ENCODE measurements at regions not wholly inside any gene's neighbourhood (a gene's known extent, or its start where the extent isn't known, plus 50 kb on each side); places are given as distances from the start of the nearest gene placed in this dataset.
"Not testable (repeated sequence)": the region's sequence is repeated elsewhere in the genome, so short reads cannot be mapped to it uniquely, and the experiment has no call there.

DNA sequence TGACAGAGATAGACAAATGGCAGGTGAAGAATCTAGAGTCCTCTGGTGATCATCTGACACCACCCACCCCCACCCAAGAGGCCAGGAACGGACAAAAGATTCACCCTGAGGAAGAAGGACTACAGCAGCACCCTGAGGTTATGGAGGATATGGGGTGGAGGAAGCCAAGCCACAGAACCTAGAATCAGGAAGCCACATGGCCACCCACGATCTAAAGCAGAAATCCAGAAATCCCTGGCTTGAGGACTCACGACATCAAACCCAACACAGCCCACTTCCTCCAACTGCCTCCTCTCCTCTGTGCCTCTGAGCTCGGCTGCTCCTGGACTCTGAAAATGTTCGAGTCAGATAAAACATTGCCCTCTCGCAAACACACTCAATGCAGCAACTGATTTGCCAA is 364.3 kb downstream of the SHANK2 start:
- H3K4me1 Mint-ChIP-seq = no peaks in the 10 kb centered on the region
- DNase-seq (no peak), ATAC-seq (ENCODE audit: low read depth in 2 of 2) (no peak)
- H3K27me3 Mint-ChIP-seq = peaks cover 0 to 24% (median 5%) of the 10 kb centered on the region in 3 donors
- H3K4me3 Mint-ChIP-seq = no peak overlapping the region
- H3K36me3 Mint-ChIP-seq = no peaks in the 10 kb centered on the region
- no peak overlapping the region for H3K27ac Mint-ChIP-seq
- H3K9me3 Mint-ChIP-seq = peaks cover 0 to 4% (median 0%) of the 10 kb centered on the region in 7 donors

GRCh38 chr11:70889411-70889810 is 363.0 kb downstream of the SHANK2 start:
- no peak for ATAC-seq (ENCODE audit: low read depth in 2 of 2)
- Mint-ChIP-seq H3K36me3 (no peaks in the 10 kb centered on the region), H3K27me3 (peaks cover 0 to 16% (median 5%) of the 10 kb centered on the region in 3 donors), H3K4me1 (no peaks in the 10 kb centered on the region), H3K9me3 (peaks cover 0 to 4% (median 0%) of the 10 kb centered on the region in 7 donors), H3K27ac (no peak overlapping the region), H3K4me3 (peak overlapping the region in 1 of 8 donors; percentile 79)
- DNase-seq = no peak

DNA sequence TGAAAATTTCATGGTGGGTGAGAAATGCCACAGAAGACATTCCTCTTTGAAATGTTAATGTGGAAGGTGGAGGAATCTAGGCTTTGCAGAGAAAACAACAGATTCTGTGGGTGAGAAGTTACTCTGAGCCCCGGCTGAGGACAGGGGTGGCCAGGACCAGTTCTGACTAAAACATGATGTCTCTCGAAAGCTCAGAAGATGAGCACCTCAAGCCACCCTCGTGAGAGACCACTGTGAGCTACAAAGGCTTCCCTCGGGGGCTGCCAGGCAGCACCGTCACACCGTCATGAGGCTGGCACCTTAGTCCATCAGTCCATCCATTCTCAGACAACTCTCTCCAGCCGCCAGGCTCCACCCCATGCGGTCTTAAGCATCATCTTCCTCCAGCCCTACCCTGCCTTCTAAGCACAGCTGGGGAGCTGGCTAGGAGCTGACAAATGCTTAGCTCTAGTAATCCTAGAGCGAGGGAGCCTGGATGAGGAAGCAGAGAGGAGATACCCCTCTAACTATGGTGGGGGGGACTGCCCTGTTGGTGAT is 360.5 kb downstream of the SHANK2 start:
- peaks cover 0 to 11% (median 4%) of the 10 kb centered on the region in 7 donors for H3K9me3 Mint-ChIP-seq
- no peak overlapping the region for H3K27ac Mint-ChIP-seq
- H3K27me3 Mint-ChIP-seq = peaks cover 0 to under 1% (median 0%) of the 10 kb centered on the region in 3 donors
- ATAC-seq (ENCODE audit: low read depth in 2 of 2) (no peak), DNase-seq (no peak)
- H3K4me3 Mint-ChIP-seq = no peak overlapping the region
- H3K36me3 Mint-ChIP-seq = no peaks in the 10 kb centered on the region
- no peaks in the 10 kb centered on the region for H3K4me1 Mint-ChIP-seq

GRCh38 chr11:70892889-70893288 is 359.5 kb downstream of the SHANK2 start:
- H3K27me3 Mint-ChIP-seq = no peaks in the 10 kb centered on the region
- H3K4me1 Mint-ChIP-seq = no peaks in the 10 kb centered on the region
- H3K9me3 Mint-ChIP-seq = peaks cover 0 to 16% (median 11%) of the 10 kb centered on the region in 7 donors
- H3K27ac Mint-ChIP-seq = no peak overlapping the region
- ATAC-seq (ENCODE audit: low read depth in 2 of 2) (no peak), DNase-seq (no peak)
- H3K36me3 Mint-ChIP-seq = no peaks in the 10 kb centered on the region
- H3K4me3 Mint-ChIP-seq = no peak overlapping the region

GRCh38 chr11:70894566-70895365 is 357.6 kb downstream of the SHANK2 start:
- Mint-ChIP-seq H3K9me3 (peaks cover 6 to 22% (median 14%) of the 10 kb centered on the region in 7 donors), H3K4me3 (no peak overlapping the region)

DNA sequence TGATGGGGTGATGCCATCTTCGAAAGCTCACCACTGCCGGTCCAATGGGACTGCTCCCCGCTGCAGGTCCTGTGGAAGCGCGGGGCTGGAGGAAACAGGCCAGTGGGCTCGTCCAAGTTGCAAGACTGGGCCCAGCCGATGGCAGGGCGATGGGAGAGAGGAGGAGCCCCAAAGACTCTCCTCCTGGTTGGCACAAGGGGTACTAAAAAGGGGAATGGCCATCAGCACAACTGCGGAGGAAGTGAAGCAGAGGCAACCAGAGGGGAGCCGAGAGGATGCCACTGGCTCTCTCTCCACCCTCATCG is 357.1 kb downstream of the SHANK2 start:
- ATAC-seq (ENCODE audit: low read depth in 2 of 2) (no peak), DNase-seq (no peak)
- Mint-ChIP-seq H3K9me3 (peaks cover 6 to 22% (median 14%) of the 10 kb centered on the region in 7 donors), H3K4me3 (no peak overlapping the region), H3K4me1 (no peaks in the 10 kb centered on the region), H3K27me3 (no peaks in the 10 kb centered on the region), H3K27ac (no peak overlapping the region), H3K36me3 (peaks cover 0 to 9% of the 10 kb centered on the region in 2 donors)

More at GRCh38 chr11:70894566-70895365, 357.6 kb downstream of the SHANK2 start:
- Mint-ChIP-seq H3K27ac (no peak overlapping the region), H3K4me1 (no peaks in the 10 kb centered on the region), H3K27me3 (no peaks in the 10 kb centered on the region), H3K36me3 (peaks cover 0 to 9% of the 10 kb centered on the region in 2 donors)
- ATAC-seq (ENCODE audit: low read depth in 2 of 2) (no peak), DNase-seq (no peak)

DNA sequence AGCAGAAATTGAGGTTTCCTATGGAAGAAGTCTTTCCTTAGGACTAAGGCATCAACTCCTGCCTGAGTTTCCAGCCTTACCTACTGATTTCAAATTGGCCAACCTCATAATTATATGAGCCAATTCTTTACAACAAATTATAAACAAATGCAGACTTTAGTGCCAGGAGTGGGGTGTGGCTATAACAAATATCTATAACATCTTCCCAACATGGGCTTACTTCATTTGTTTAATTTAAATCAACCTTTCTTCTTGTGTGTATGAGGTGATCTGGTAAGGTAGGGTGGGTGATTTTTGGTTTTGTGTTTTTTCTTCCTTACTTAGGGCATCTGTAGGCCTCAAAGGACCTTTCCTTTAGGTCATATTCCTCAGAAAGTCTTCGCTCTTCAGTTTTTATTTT is 354.9 kb downstream of the SHANK2 start:
- Mint-ChIP-seq H3K27ac (no peak overlapping the region), H3K4me3 (no peak overlapping the region)

DNA sequence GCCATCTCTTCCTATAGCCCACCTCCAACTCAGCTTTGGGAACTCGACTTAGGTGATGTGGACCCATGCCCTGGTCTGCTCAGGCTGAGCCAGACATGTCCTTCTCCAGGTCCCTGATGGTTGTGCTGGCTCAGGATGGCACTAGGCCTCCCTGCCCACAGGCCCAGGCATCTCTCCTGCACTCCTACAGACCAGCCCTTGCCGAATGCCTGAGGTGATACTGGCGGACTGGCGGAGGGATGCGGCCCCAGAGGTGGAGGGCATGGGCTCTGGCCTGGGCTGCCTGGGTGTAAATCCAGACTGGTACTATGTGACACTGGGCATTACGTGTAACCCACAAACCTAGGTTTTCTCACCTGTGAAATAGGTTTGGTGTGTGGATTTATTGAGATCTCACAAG is 352.8 kb downstream of the SHANK2 start:
- Mint-ChIP-seq H3K36me3 (peaks cover 0 to 9% of the 10 kb centered on the region in 2 donors), H3K4me3 (no peak overlapping the region), H3K9me3 (peaks cover 6 to 22% (median 14%) of the 10 kb centered on the region in 7 donors), H3K27ac (no peak overlapping the region), H3K4me1 (no peaks in the 10 kb centered on the region), H3K27me3 (peaks cover 0 to 8% (median 3%) of the 10 kb centered on the region in 3 donors)
- no peak for DNase-seq
- ATAC-seq (ENCODE audit: low read depth in 2 of 2) = no peak

More for the DNA sequence above, 354.9 kb downstream of the SHANK2 start:
- DNase-seq (no peak), ATAC-seq (ENCODE audit: low read depth in 2 of 2) (no peak)
- Mint-ChIP-seq H3K27me3 (no peaks in the 10 kb centered on the region), H3K36me3 (peaks cover 0 to 9% of the 10 kb centered on the region in 2 donors), H3K4me1 (no peaks in the 10 kb centered on the region), H3K9me3 (peaks cover 6 to 22% (median 14%) of the 10 kb centered on the region in 7 donors)

GRCh38 chr11:70900540-70900939 is 351.8 kb downstream of the SHANK2 start:
- H3K4me3 Mint-ChIP-seq = no peak overlapping the region
- peaks cover 0 to 9% of the 10 kb centered on the region in 2 donors for H3K36me3 Mint-ChIP-seq
- ATAC-seq (ENCODE audit: low read depth in 2 of 2) (no peak), DNase-seq (no peak)
- H3K27ac Mint-ChIP-seq = peak overlapping the region in 1 of 6 donors; percentile 7
- peaks cover 9 to 26% (median 19%) of the 10 kb centered on the region in 7 donors for H3K9me3 Mint-ChIP-seq
- H3K27me3 Mint-ChIP-seq = peaks cover 0 to 16% (median 8%) of the 10 kb centered on the region in 3 donors
- no peaks in the 10 kb centered on the region for H3K4me1 Mint-ChIP-seq

DNA sequence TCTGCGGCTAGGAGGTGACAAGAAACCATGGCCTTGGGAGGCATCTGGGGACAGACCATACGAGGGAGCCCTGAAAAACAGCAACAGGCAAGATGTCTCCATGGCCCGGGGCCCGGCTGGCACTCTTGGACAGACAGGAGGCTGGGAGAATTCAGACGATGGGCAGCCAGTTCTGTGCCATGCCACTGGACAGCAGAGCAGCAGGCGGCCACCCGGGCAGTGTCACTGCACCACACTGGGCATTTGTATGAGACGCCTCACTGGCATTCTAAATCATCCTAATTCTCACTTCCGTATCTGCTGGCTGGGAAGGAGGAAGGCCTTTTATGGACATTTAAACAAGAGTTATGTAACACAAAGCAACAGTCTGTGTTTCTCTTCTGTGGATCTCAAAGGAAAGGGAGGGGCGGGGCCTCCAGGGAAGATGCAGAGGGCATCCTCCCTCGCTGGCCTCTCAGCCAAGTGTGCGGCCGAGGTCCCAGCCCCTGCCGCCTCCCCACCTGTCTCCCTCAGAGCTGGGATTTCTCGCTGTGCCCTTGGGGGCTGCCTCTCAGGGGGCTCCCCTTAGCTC is 350.3 kb downstream of the SHANK2 start:
- Mint-ChIP-seq H3K27ac (no peak overlapping the region), H3K36me3 (peaks cover 0 to 9% of the 10 kb centered on the region in 2 donors), H3K4me3 (no peak overlapping the region), H3K27me3 (peaks cover 0 to 16% (median 8%) of the 10 kb centered on the region in 3 donors), H3K9me3 (peaks cover 8 to 22% (median 12%) of the 10 kb centered on the region in 7 donors), H3K4me1 (no peaks in the 10 kb centered on the region)
- ATAC-seq (ENCODE audit: low read depth in 2 of 2) (no peak), DNase-seq (no peak)

GRCh38 chr11:70903229-70903628 is 349.1 kb downstream of the SHANK2 start:
- not testable (repeated sequence) for H3K36me3 Mint-ChIP-seq; H3K27ac Mint-ChIP-seq; H3K4me3 Mint-ChIP-seq; ATAC-seq (ENCODE audit: low read depth in 2 of 2); H3K4me1 Mint-ChIP-seq; DNase-seq
- peaks cover 0 to 16% (median 8%) of the 10 kb centered on the region in 3 donors for H3K27me3 Mint-ChIP-seq
- peaks cover 4 to 15% (median 7%) of the 10 kb centered on the region in 7 donors for H3K9me3 Mint-ChIP-seq

DNA sequence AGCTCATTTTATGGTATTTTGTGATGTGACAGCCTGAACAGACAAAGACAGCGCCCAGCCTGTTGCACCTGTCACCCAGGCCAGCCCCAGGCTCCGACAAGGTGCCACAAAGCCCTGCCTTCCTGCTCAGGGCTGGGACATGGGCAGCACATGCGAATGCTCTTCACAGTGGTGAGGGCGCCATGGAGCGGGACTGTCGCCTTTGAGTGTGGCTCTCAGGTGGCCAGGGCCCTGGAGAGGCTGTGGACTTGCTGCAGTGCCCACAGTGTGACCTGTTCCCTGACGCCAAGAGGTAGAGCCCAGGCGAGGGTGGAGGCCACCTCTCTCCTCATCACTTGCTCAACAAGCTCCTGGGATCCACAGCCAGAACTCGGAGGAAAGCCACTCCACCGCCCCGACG is 346.3 kb downstream of the SHANK2 start:
- Mint-ChIP-seq H3K27me3 (peaks cover 4 to 34% (median 16%) of the 10 kb centered on the region in 3 donors), H3K4me3 (no peak overlapping the region), H3K36me3 (no peaks in the 10 kb centered on the region), H3K27ac (no peak overlapping the region), H3K9me3 (peaks cover 0 to 7% (median 4%) of the 10 kb centered on the region in 7 donors), H3K4me1 (no peaks in the 10 kb centered on the region)
- DNase-seq (no peak), ATAC-seq (ENCODE audit: low read depth in 2 of 2) (no peak)

DNA sequence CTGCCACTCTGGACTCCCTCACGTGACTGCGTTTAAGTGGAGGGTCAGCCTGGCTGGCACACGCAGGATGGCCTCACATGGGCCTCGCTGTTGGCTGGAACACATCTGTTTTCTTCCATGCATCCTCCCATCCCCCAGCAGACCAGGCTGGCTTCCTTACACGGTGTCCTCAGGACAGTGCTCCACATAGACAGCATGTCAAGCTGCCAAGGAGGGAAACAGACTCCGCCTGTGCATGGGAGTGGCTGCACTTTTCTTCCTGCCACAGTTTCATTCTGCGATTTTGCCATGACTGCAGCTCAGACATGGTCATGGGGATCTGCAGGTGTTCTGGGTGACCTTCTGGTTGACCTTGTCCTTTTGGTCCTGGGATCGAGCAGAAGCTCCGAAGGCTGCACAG is 344.2 kb downstream of the SHANK2 start:
- peaks cover 0 to 3% (median 0%) of the 10 kb centered on the region in 3 donors for H3K4me1 Mint-ChIP-seq
- peaks cover 4 to 37% (median 16%) of the 10 kb centered on the region in 3 donors for H3K27me3 Mint-ChIP-seq
- H3K36me3 Mint-ChIP-seq = no peaks in the 10 kb centered on the region
- no peak overlapping the region for H3K27ac Mint-ChIP-seq
- ATAC-seq (ENCODE audit: low read depth in 2 of 2) (no peak), DNase-seq (no peak)
- peaks cover 0 to 7% (median 4%) of the 10 kb centered on the region in 7 donors for H3K9me3 Mint-ChIP-seq
- no peak overlapping the region for H3K4me3 Mint-ChIP-seq

- no peak for ATAC-seq (ENCODE audit: low read depth in 2 of 2)
- DNase-seq = no peak
- H3K36me3 Mint-ChIP-seq = no peaks in the 10 kb centered on the region
- H3K9me3 Mint-ChIP-seq = peaks cover 0 to 1% (median 0%) of the 10 kb centered on the region in 7 donors
- no peak overlapping the region for H3K27ac Mint-ChIP-seq
- H3K4me3 Mint-ChIP-seq = no peak overlapping the region
- H3K4me1 Mint-ChIP-seq = peaks cover 0 to 3% (median 0%) of the 10 kb centered on the region in 3 donors
- peaks cover 4 to 24% (median 12%) of the 10 kb centered on the region in 3 donors for H3K27me3 Mint-ChIP-seq
Measured at GRCh38 chr11:70910835-70911234, 341.5 kb downstream of the SHANK2 start.
